BLaER1 treated with 17β-estradiol and CSF1 and Interleukin-3, amounts not matched to agents 10 nM and 100 nM (cell line): ENCODE measurements at regions not wholly inside any gene's neighbourhood (a gene's known extent, or its start where the extent isn't known, plus 50 kb on each side); places are given as distances from the start of the nearest gene placed in this dataset.

Experiments
- H3K27ac ChIP-seq, 11 experiments: shearing (Covaris generic); formaldehyde crosslinking; 2 replicates each; pipeline ENCODE4 v1.8.1; 2022
- H3K27me3 ChIP-seq, 11 experiments: shearing (Covaris generic); formaldehyde crosslinking; 2 replicates each; pipeline ENCODE4 v1.8.1; 2022
- H3K36me3 ChIP-seq, 11 experiments: shearing (Covaris generic); formaldehyde crosslinking; 2 replicates each; pipeline ENCODE4 v1.8.1; 2022
- H3K4me1 ChIP-seq, 10 experiments: shearing (Covaris generic); formaldehyde crosslinking; 2 replicates each; pipeline ENCODE4 v1.8.1; 2022
- H3K4me2 ChIP-seq, 11 experiments: shearing (Covaris generic); formaldehyde crosslinking; 2 replicates each; pipeline ENCODE4 v1.8.1; 2022
- H3K4me3 ChIP-seq, 10 experiments: shearing (Covaris generic); formaldehyde crosslinking; 2 replicates each; pipeline ENCODE4 v1.8.1; 2022
- H3K9ac ChIP-seq, 11 experiments: shearing (Covaris generic); formaldehyde crosslinking; 2 replicates each; pipeline ENCODE4 v1.8.1; 2022
- H3K9me3 ChIP-seq, 11 experiments: shearing (Covaris generic); formaldehyde crosslinking; replicated peaks in 1 of 11; 2 replicates each; pipeline ENCODE4 v1.8.1; 2022
- H4K20me1 ChIP-seq, 11 experiments: shearing (Covaris generic); formaldehyde crosslinking; 2 replicates each; pipeline ENCODE4 v1.8.1; 2022
- Cebpa-rat ChIP-seq, 11 experiments: shearing (Covaris generic); IDR thresholded peaks; 2 replicates each; pipeline ENCODE4 v1.8.1; 2022

- Histone ChIP-seq H3K9ac (no peak overlapping the region), H3K4me3 (no peak overlapping the region), H4K20me1 (no peaks in the 10 kb centered on the region), H3K4me2 (no peak overlapping the region), H3K9me3 (peaks cover 0 to 8% (median 0%) of the 10 kb centered on the region in 11 experiments; a peak in 3 of 22 replicates), H3K27ac (no peak overlapping the region), H3K27me3 (no peaks in the 10 kb centered on the region), H3K36me3 (no peaks in the 10 kb centered on the region), H3K4me1 (no peaks in the 10 kb centered on the region)
- no peak for TF ChIP-seq Cebpa-rat (IDR thresholded peaks at IDR 0.05)
Observed at GRCh38 chr11:35891096-35891495, 52.8 kb upstream of the LDLRAD3 start.

- TF ChIP-seq Cebpa-rat (IDR thresholded peaks at IDR 0.05), result no peak
- H4K20me1 ChIP-seq, result no peaks in the 10 kb centered on the region
- no peaks in the 10 kb centered on the region for H3K27me3 ChIP-seq
- no peak overlapping the region for H3K4me2 ChIP-seq
- no peak overlapping the region for H3K9ac ChIP-seq
- H3K27ac ChIP-seq, result no peak overlapping the region
- H3K4me1 ChIP-seq, result no peaks in the 10 kb centered on the region
- no peaks in the 10 kb centered on the region for H3K36me3 ChIP-seq
- peaks cover 0 to 9% (median 0%) of the 10 kb centered on the region in 11 experiments; a peak in 3 of 22 replicates for H3K9me3 ChIP-seq
- H3K4me3 ChIP-seq, result no peak overlapping the region
Observed at GRCh38 chr11:35892166-35892565, 51.7 kb upstream of the LDLRAD3 start.

- no peak for TF ChIP-seq Cebpa-rat (IDR thresholded peaks at IDR 0.05)
- no peaks in the 10 kb centered on the region for H4K20me1 ChIP-seq
- no peak overlapping the region for H3K9ac ChIP-seq
- no peak overlapping the region for H3K4me2 ChIP-seq
- no peak overlapping the region for H3K27ac ChIP-seq
- H3K36me3 ChIP-seq, result no peaks in the 10 kb centered on the region
- H3K4me3 ChIP-seq, result no peak overlapping the region
- H3K4me1 ChIP-seq, result no peaks in the 10 kb centered on the region
- H3K27me3 ChIP-seq, result no peaks in the 10 kb centered on the region
- H3K9me3 ChIP-seq, result peaks cover 0 to 13% (median 4%) of the 10 kb centered on the region in 11 experiments; a peak in 7 of 22 replicates
Observed at GRCh38 chr11:35893796-35894475, 49.9 kb upstream of the LDLRAD3 start.
